Superior temporal gyrus (tissue), 1 donor: ENCODE measurements at regions not wholly inside any gene's neighbourhood (a gene's known extent, or its start where the extent isn't known, plus 50 kb on each side); places are given as distances from the start of the nearest gene placed in this dataset.
A peak's percentile ranks its signal among the peaks of the same experiment; 100 is the strongest.

Experiments used
- DNase-seq: peaks from one replicate; pipeline ENCODE4 v3.0.0-alpha.2; 2016; ENCODE audit errors: extremely low spot score

- DNase-seq = peak; percentile 92
These were observed 54.7 kb upstream of the SYPL1 start for GRCh38 chr7:106166651-106167342.

GRCh38 chr7:106165337-106165736 lies 53.2 kb upstream of the SYPL1 start:
- no peak for DNase-seq

GRCh38 chr7:106163257-106163656 lies 51.1 kb upstream of the SYPL1 start:
- DNase-seq = no peak
